ENCODE measurements at regions not wholly inside any gene's neighbourhood (a gene's known extent, or its start where the extent isn't known, plus 50 kb on each side); places are given as distances from the start of the nearest gene placed in this dataset.

DNA sequence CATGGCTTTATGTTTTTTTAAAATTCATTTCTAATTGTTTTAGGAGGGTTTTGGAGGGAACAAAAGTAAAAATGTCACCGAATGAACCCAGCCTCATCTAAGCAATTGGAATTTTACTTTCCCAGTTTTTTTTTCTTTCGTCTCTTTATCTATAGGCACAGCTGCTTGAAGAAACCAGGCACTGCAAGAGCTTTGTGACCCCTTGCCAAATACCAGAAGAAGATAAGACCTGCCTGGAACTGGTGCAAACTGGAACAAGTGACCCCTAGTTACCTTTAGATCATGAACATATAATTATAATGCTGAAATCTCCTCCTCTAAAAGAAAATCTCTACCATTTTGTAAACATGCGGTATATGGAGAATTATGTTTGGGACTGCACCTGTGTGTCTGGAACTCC, 100.9 kb downstream of the TSN start (continued):
- TF ChIP-seq TSHZ1 (CRISPR knock-in tag; IDR thresholded peaks at IDR 0.05) (no peak), MYBL2 (IDR thresholded peaks at IDR 0.05; ENCODE audit: low read depth) (no peak), MYBL2 (CRISPR knock-in tag; IDR thresholded peaks at IDR 0.05; ENCODE audit: borderline replicate concordance) (no peak), ZNF134 (CRISPR knock-in tag; conservative IDR thresholded peaks at IDR 0.05) (no peak), ZNF445 (CRISPR knock-in tag; IDR thresholded peaks at IDR 0.05; ENCODE audit: low read depth) (no peak), KDM1A (IDR thresholded peaks at IDR 0.05) (peak; percentile 15 to 30; a peak in 1 of 4 replicates), DPF2 (IDR thresholded peaks at IDR 0.05) (peak; percentile 58; the same call in 1 of the 2 replicates), CREB1 (IDR thresholded peaks at IDR 0.05) (no peak), CREB1 (CRISPR knock-in tag; IDR thresholded peaks at IDR 0.05) (no peak), HDAC8 (tag; IDR thresholded peaks at IDR 0.05) (no peak), KAT2B (IDR thresholded peaks at IDR 0.05; ENCODE audit: low read depth, low read length) (no peak), NR4A1 (CRISPR knock-in tag; IDR thresholded peaks at IDR 0.05) (no peak), NR4A1 (tag; IDR thresholded peaks at IDR 0.05) (no peak), POLR2AphosphoS2 (IDR thresholded peaks at IDR 0.05; ENCODE audit: low read length) (no peak), CREM (IDR thresholded peaks at IDR 0.05; ENCODE audit: low read depth) (no peak), POLR2AphosphoS5 (IDR thresholded peaks at IDR 0.05; ENCODE audit: control insufficient read depth, insufficient read depth, low read depth, low read length) (peak; percentile 61), LARP7 (IDR thresholded peaks at IDR 0.05) (no peak), ZNF121 (CRISPR knock-in tag; conservative IDR thresholded peaks at IDR 0.05) (no peak), HOMEZ (CRISPR knock-in tag; IDR thresholded peaks at IDR 0.05) (no peak), MIER1 (IDR thresholded peaks at IDR 0.05; ENCODE audit: low read depth) (no peak), KHSRP (IDR thresholded peaks at IDR 0.05) (no peak), SNIP1 (IDR thresholded peaks at IDR 0.05; ENCODE audit: low read depth) (no peak)
- TF ChIP-seq, protein P1, sequence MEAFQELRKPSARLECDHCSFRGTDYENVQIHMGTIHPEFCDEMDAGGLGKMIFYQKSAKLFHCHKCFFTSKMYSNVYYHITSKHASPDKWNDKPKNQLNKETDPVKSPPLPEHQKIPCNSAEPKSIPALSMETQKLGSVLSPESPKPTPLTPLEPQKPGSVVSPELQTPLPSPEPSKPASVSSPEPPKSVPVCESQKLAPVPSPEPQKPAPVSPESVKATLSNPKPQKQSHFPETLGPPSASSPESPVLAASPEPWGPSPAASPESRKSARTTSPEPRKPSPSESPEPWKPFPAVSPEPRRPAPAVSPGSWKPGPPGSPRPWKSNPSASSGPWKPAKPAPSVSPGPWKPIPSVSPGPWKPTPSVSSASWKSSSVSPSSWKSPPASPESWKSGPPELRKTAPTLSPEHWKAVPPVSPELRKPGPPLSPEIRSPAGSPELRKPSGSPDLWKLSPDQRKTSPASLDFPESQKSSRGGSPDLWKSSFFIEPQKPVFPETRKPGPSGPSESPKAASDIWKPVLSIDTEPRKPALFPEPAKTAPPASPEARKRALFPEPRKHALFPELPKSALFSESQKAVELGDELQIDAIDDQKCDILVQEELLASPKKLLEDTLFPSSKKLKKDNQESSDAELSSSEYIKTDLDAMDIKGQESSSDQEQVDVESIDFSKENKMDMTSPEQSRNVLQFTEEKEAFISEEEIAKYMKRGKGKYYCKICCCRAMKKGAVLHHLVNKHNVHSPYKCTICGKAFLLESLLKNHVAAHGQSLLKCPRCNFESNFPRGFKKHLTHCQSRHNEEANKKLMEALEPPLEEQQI (IDR thresholded peaks at IDR 0.05) = no peak
- TF ChIP-seq, protein P2, sequence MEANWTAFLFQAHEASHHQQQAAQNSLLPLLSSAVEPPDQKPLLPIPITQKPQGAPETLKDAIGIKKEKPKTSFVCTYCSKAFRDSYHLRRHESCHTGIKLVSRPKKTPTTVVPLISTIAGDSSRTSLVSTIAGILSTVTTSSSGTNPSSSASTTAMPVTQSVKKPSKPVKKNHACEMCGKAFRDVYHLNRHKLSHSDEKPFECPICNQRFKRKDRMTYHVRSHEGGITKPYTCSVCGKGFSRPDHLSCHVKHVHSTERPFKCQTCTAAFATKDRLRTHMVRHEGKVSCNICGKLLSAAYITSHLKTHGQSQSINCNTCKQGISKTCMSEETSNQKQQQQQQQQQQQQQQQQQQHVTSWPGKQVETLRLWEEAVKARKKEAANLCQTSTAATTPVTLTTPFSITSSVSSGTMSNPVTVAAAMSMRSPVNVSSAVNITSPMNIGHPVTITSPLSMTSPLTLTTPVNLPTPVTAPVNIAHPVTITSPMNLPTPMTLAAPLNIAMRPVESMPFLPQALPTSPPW (CRISPR knock-in tag; IDR thresholded peaks at IDR 0.05) = peak; percentile 45; the same call in 1 of the 2 replicates
